Upper lobe of right lung (tissue), 1 donor: ENCODE measurements at regions not wholly inside any gene's neighbourhood (a gene's known extent, or its start where the extent isn't known, plus 50 kb on each side); places are given as distances from the start of the nearest gene placed in this dataset.

Experiments
- ATAC-seq: fragments of 200-7000 bp; cut with Tn5 transposase; one replicate; pipeline ENCODE4 v1.9.1; 2020; ENCODE audit warnings: mild to moderate bottlenecking, moderate library complexity
- DNase-seq: peaks from one replicate; pipeline ENCODE4 v3.0.0-alpha.2; 2020
- H3K27ac ChIP-seq: fragments of 200-600 bp; one replicate; pipeline ENCODE4 v1.8.0; 2022
- H3K27me3 ChIP-seq: fragments of 200-600 bp; one replicate; pipeline ENCODE4 v1.8.0; 2022; ENCODE audit warnings: mild to moderate bottlenecking
- H3K36me3 ChIP-seq: fragments of 200-600 bp; one replicate; pipeline ENCODE4 v1.8.0; 2022
- H3K4me1 ChIP-seq: fragments of 200-600 bp; one replicate; pipeline ENCODE4 v1.8.0; 2022
- H3K4me3 ChIP-seq: fragments of 200-600 bp; one replicate; pipeline ENCODE4 v1.8.0; 2022; ENCODE audit warnings: mild to moderate bottlenecking
- H3K9me3 ChIP-seq: fragments of 200-600 bp; one replicate; pipeline ENCODE4 v1.8.0; 2022
- intact Hi-C: fragments of 100-400 bp; cut with DNase I; formaldehyde crosslinking; loops from one replicate; pipeline ENCODE4 v1.11.0; 2022
- TF ChIP-seq, protein P1 (sequence below): fragments of 200-600 bp; IDR thresholded peaks from one replicate; pipeline ENCODE4 v1.8.0; 2022; ENCODE audit warnings: antibody characterized with exemption
- donor health status: DM: no; HTN: yes; CAD: no; lungs with severe emphysema.

DNA sequence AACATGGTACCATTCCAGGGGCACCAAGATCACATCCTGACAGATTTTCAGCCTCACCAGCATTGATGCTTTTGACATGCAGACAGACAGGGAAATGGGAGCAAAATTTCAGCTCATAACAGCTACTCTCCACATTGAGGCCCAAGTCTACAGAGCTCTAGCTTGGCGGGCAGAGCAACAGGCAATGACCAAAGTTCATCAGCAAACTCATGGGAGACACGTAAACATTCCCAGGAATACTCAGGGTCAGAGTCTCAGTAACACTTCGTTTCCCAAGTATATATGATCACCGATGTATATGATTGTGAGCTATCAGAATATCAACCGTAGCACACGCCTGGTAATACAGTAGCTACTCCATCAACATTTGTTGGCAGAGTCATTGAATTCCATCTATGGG lies 59.2 kb upstream of the SLC24A5 start:
- Histone ChIP-seq H3K4me3 (no peak overlapping the region), H3K27me3 (no peaks in the 10 kb centered on the region), H3K9me3 (no peaks in the 10 kb centered on the region), H3K27ac (no peak overlapping the region), H3K36me3 (no peaks in the 10 kb centered on the region), H3K4me1 (peaks cover 6% of the 10 kb centered on the region)
- TF ChIP-seq, protein P1, sequence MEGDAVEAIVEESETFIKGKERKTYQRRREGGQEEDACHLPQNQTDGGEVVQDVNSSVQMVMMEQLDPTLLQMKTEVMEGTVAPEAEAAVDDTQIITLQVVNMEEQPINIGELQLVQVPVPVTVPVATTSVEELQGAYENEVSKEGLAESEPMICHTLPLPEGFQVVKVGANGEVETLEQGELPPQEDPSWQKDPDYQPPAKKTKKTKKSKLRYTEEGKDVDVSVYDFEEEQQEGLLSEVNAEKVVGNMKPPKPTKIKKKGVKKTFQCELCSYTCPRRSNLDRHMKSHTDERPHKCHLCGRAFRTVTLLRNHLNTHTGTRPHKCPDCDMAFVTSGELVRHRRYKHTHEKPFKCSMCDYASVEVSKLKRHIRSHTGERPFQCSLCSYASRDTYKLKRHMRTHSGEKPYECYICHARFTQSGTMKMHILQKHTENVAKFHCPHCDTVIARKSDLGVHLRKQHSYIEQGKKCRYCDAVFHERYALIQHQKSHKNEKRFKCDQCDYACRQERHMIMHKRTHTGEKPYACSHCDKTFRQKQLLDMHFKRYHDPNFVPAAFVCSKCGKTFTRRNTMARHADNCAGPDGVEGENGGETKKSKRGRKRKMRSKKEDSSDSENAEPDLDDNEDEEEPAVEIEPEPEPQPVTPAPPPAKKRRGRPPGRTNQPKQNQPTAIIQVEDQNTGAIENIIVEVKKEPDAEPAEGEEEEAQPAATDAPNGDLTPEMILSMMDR = no peak
- DNase-seq (no peak), ATAC-seq (no peak)
- intact Hi-C loops = no loop called here

DNA sequence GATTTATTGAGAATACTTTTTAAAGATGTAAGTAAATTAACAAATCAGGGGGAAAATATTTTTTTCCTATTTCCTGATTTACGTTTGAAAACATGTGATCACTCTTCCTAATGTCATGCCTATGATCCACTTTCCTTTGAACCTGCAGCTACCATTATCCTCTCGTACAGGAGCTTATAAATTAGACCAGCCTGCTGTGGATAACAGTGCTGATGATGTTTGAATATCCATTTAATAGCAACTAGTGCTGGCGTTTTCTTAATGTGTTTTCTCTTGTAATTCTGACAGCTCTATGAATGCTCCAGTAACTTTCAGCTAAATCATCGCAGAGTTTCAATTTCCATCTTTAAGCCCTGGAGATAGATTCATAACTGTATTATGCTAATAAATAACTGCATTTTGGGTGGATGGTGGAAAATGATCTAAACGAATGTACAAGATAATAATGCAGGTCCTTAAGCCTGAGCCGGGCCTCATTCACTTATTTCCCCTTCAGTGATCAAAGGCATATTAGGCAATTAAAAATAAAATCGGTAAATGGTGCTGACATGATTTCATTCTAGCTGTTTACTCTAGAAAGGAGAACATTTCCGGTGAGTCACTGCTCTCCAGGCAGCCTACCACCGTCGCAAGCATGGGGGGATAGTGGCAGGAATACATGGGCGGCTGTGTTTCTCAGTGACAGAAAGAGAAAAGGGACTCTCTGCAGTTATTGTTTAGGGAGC lies 58.5 kb upstream of the SLC24A5 start:
- no peak overlapping the region for H3K27ac ChIP-seq
- H3K36me3 ChIP-seq = no peaks in the 10 kb centered on the region
- TF ChIP-seq, protein P1 = no peak
- DNase-seq (no peak), ATAC-seq (no peak)
- no peaks in the 10 kb centered on the region for H3K9me3 ChIP-seq
- intact Hi-C loops = no loop called here
- H3K4me3 ChIP-seq = no peak overlapping the region
- no peaks in the 10 kb centered on the region for H3K27me3 ChIP-seq
- peaks cover 6% of the 10 kb centered on the region for H3K4me1 ChIP-seq

DNA sequence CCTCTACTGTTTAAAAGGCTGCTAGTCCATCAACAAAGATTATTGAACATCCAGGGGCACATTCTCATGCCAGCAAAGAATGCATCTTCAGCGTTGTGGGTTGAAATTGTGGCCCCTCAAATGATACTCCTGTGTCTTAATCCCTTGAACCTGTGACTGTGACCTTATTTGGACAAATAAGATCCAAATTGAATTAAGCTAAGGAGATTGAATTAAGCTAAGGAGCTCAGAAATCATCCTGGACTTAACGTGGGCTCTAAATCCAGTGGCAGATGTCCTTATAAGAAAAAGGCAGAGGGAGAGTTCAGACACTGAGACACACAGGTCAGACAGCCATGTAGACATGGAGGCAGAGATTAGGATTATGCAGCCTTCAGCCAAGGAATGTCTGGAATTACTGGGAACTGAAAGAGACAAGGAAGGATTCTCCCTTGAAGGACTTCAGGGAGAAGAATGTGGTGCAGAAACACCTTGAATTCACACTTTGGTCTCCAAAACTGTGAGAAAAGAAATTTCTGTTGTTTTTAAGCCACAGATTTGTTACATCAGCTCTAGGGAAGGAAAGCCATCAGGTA lies 57.3 kb upstream of the SLC24A5 start:
- no peaks in the 10 kb centered on the region for H3K9me3 ChIP-seq
- no peaks in the 10 kb centered on the region for H3K27me3 ChIP-seq
- ATAC-seq (no peak), DNase-seq (no peak)
- TF ChIP-seq, protein P1 = no peak
- intact Hi-C loops = no loop called here
- H3K4me1 ChIP-seq = no peaks in the 10 kb centered on the region
- no peak overlapping the region for H3K27ac ChIP-seq
- H3K36me3 ChIP-seq = no peaks in the 10 kb centered on the region
- no peak overlapping the region for H3K4me3 ChIP-seq

DNA sequence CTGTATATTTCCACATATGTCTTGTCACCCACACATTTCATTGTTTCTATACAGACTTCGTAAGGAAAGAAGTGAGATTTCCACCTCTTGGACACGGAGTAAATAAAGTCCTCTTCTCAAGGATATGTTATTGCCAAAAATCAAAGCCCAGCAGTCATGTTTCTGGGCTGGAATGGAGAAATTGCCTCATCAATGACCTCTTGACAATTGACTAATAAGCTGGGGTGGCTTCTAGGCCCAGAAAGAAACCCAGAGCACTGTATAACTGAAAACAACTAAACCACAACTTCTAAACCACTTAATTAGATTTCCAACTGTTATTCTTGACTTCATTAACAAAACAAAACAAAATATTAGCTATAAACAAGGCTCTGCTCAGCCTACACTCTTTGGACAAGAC lies 56.4 kb upstream of the SLC24A5 start:
- Histone ChIP-seq H3K4me1 (no peaks in the 10 kb centered on the region), H3K4me3 (no peak overlapping the region), H3K27me3 (no peaks in the 10 kb centered on the region), H3K27ac (no peak overlapping the region), H3K36me3 (no peaks in the 10 kb centered on the region), H3K9me3 (no peaks in the 10 kb centered on the region)
- TF ChIP-seq, protein P1 = no peak
- intact Hi-C loops = no loop called here
- DNase-seq (no peak), ATAC-seq (no peak)

DNA sequence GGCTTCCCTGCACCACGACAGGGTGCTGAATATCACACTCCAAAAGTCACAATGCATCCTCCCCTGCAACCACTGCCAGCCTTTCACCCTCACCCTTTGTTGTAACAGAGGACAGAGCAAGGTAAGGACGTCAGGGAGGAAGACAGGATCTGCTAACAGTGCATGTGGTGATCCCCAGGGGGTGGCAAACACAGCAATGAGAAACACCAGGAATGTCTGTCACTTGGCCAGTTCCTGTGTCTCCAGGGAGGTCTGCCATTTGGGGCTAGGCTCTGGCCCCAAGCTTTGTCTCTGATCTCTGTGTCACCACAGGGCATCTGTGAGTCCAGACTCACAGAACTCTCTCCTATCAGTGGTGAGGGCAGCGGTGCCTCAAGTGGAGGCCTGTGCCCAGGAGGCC lies 54.3 kb upstream of the SLC24A5 start:
- intact Hi-C loops = no loop called here
- ATAC-seq = no peak
- Histone ChIP-seq H3K9me3 (no peaks in the 10 kb centered on the region), H3K27me3 (no peaks in the 10 kb centered on the region), H3K4me1 (no peaks in the 10 kb centered on the region), H3K36me3 (no peaks in the 10 kb centered on the region), H3K27ac (no peak overlapping the region), H3K4me3 (no peak overlapping the region)
- DNase-seq = no peak
- TF ChIP-seq, protein P1 = no peak
